ENCODE measurements at regions not wholly inside any gene's neighbourhood (a gene's known extent, or its start where the extent isn't known, plus 50 kb on each side); places are given as distances from the start of the nearest gene placed in this dataset.

DNA sequence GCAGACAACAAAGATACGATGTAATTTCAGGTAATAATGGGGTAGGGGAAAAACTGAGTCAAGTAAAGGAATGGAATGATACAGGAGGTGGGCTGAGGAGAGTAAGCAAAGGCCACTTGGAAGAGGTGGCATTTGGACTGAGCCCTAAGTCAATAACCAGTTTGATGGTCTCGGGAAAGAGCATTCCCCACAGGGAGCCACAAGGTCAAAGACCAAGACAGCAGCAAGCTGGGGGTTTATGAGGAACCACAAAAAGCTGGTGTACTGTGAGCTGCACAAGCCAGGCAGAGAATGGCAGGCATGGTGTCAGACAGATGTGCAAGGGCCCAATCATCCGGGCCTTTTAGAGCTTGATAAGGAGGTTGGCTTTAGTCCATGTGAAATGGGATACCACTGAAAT is 98.7 kb downstream of the NOC3L start:
- no peaks in the 10 kb centered on the region for H3K27me3 ChIP-seq
- no peaks in the 10 kb centered on the region for H3K4me1 ChIP-seq (ENCODE audit: control insufficient read depth in 1 of 2, insufficient read depth in 1 of 2, low read depth in 1 of 2, low read length in 1 of 2)
- no peaks in the 10 kb centered on the region for H3K9me3 ChIP-seq
- no peaks in the 10 kb centered on the region for H3K36me3 ChIP-seq
- TF ChIP-seq CTCF (IDR thresholded peaks at IDR 0.05): no peak
- H3K4me3 ChIP-seq (ENCODE audit: low read depth in 1 of 2, low read length in 1 of 2): no peak overlapping the region
- H3K27ac ChIP-seq: no peak overlapping the region

- Histone ChIP-seq H3K27me3 (no peaks in the 10 kb centered on the region), H3K9me3 (no peaks in the 10 kb centered on the region)
- TF ChIP-seq CTCF (IDR thresholded peaks at IDR 0.05): no peak
Observed at GRCh38 chr10:94266091-94266490, 96.6 kb downstream of the NOC3L start.

GRCh38 chr10:94268652-94269051 is 94.1 kb downstream of the NOC3L start:
- no peak overlapping the region for H3K27ac ChIP-seq
- no peaks in the 10 kb centered on the region for H3K9me3 ChIP-seq
- H3K4me3 ChIP-seq (ENCODE audit: low read depth in 1 of 2, low read length in 1 of 2): no peak overlapping the region
- no peaks in the 10 kb centered on the region for H3K36me3 ChIP-seq
- no peak for TF ChIP-seq CTCF (IDR thresholded peaks at IDR 0.05)
- H3K27me3 ChIP-seq: no peaks in the 10 kb centered on the region
- no peaks in the 10 kb centered on the region for H3K4me1 ChIP-seq (ENCODE audit: control insufficient read depth in 1 of 2, insufficient read depth in 1 of 2, low read depth in 1 of 2, low read length in 1 of 2)

More at GRCh38 chr10:94266091-94266490, 96.6 kb downstream of the NOC3L start:
- Histone ChIP-seq H3K4me1 (ENCODE audit: control insufficient read depth in 1 of 2, insufficient read depth in 1 of 2, low read depth in 1 of 2, low read length in 1 of 2) (no peaks in the 10 kb centered on the region), H3K36me3 (no peaks in the 10 kb centered on the region), H3K27ac (no peak overlapping the region), H3K4me3 (ENCODE audit: low read depth in 1 of 2, low read length in 1 of 2) (no peak overlapping the region)

GRCh38 chr10:94274142-94274787 is 88.5 kb downstream of the NOC3L start:
- H3K36me3 ChIP-seq: no peaks in the 10 kb centered on the region
- no peak for TF ChIP-seq CTCF (IDR thresholded peaks at IDR 0.05)
- H3K9me3 ChIP-seq: no peaks in the 10 kb centered on the region
- no peak overlapping the region for H3K4me3 ChIP-seq (ENCODE audit: low read depth in 1 of 2, low read length in 1 of 2)
- H3K4me1 ChIP-seq (ENCODE audit: control insufficient read depth in 1 of 2, insufficient read depth in 1 of 2, low read depth in 1 of 2, low read length in 1 of 2): no peaks in the 10 kb centered on the region
- H3K27ac ChIP-seq: no peak overlapping the region
- peaks cover 5% of the 10 kb centered on the region for H3K27me3 ChIP-seq

DNA sequence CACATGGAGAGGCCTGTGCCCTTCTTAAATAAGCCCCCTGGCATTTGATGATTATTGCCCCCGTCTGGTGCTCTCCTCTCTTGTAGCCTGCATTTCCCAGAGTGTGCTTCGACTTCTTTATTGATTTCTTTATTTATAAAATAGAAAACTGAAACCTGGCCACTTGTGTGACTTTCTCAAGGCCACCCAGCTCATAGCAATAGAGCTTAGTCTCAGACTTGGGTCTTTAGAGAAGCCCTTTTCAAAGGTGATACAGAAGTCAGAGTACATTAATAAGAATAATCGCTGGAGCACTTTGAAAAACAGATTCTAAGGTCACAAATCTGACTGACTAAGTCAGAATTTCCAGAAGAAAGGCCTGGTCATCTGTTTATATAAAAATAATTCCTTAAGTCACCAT is 86.6 kb downstream of the NOC3L start:
- Histone ChIP-seq H3K36me3 (no peaks in the 10 kb centered on the region), H3K27ac (no peak overlapping the region), H3K4me3 (ENCODE audit: low read depth in 1 of 2, low read length in 1 of 2) (no peak overlapping the region), H3K4me1 (ENCODE audit: control insufficient read depth in 1 of 2, insufficient read depth in 1 of 2, low read depth in 1 of 2, low read length in 1 of 2) (no peaks in the 10 kb centered on the region), H3K27me3 (peaks cover 10% of the 10 kb centered on the region), H3K9me3 (no peaks in the 10 kb centered on the region)
- TF ChIP-seq CTCF (IDR thresholded peaks at IDR 0.05): no peak

Data from neutrophil (primary cell).